ENCODE measurements at regions not wholly inside any gene's neighbourhood (a gene's known extent, or its start where the extent isn't known, plus 50 kb on each side); places are given as distances from the start of the nearest gene placed in this dataset.

GRCh38 chr14:42565556-42565955 is 958.9 kb downstream of the LRFN5 start:
- TF ChIP-seq CTCF (IDR thresholded peaks at IDR 0.05) = no peak
- TF ChIP-seq POLR2A (IDR thresholded peaks at IDR 0.05) = no peak
